ENCODE measurements at regions not wholly inside any gene's neighbourhood (a gene's known extent, or its start where the extent isn't known, plus 50 kb on each side); places are given as distances from the start of the nearest gene placed in this dataset.

DNA sequence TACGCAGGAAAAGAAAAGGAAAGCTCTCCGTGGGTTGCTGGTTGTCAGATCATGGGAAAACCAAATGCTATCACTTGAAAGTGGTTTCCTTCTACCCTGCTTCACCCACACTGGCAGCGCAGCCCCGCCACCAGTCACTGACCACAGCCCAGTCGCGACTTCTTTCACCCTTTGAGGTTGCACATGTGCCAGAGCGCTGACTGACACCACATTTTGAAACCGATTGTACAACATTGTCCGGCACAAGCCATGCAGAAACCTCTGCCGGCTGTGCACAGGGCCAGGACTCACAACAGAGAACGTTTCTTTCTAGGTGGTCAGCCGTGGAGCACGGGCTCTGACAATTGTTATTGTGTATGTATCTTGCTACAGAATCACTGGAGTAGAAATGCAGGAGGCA lies 827.2 kb upstream of the POU3F3 start:
- Histone ChIP-seq H3K4me3 (no peak overlapping the region), H3K27ac (no peak overlapping the region), H3K36me3 (no peaks in the 10 kb centered on the region), H3K9me3 (no peaks in the 10 kb centered on the region), H3K27me3 (no peaks in the 10 kb centered on the region), H3K4me1 (no peaks in the 10 kb centered on the region)
- TF ChIP-seq POLR2A (IDR thresholded peaks at IDR 0.05): no peak
- TF ChIP-seq, protein P1, sequence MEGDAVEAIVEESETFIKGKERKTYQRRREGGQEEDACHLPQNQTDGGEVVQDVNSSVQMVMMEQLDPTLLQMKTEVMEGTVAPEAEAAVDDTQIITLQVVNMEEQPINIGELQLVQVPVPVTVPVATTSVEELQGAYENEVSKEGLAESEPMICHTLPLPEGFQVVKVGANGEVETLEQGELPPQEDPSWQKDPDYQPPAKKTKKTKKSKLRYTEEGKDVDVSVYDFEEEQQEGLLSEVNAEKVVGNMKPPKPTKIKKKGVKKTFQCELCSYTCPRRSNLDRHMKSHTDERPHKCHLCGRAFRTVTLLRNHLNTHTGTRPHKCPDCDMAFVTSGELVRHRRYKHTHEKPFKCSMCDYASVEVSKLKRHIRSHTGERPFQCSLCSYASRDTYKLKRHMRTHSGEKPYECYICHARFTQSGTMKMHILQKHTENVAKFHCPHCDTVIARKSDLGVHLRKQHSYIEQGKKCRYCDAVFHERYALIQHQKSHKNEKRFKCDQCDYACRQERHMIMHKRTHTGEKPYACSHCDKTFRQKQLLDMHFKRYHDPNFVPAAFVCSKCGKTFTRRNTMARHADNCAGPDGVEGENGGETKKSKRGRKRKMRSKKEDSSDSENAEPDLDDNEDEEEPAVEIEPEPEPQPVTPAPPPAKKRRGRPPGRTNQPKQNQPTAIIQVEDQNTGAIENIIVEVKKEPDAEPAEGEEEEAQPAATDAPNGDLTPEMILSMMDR (IDR thresholded peaks at IDR 0.05): no peak
- no peak for DNase-seq
- intact Hi-C loops (cut with DNase I; ENCODE audit: low total_unique reads): no loop called here

DNA sequence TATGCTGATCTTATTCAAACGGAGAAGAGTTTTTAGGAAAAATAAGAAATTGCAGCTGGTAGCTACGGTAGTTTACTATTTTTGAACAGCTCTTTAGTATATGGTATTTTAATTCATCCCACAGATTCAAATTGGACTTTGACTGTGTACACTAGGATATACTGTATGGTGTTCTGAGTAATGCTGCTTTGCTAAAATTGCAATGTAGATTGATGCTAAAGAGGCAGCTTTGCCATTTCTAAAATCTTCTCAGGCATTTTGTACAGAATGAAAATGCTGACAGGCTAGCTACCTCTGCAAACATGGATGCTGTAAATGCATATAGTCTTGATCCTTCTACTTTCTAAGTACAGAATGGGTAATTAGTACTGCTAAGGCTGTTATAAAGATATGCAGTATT lies 826.6 kb upstream of the POU3F3 start:
- no peaks in the 10 kb centered on the region for H3K36me3 ChIP-seq
- DNase-seq: no peak
- H3K4me3 ChIP-seq: no peak overlapping the region
- intact Hi-C loops (cut with DNase I; ENCODE audit: low total_unique reads): no loop called here
- TF ChIP-seq POLR2A (IDR thresholded peaks at IDR 0.05): no peak
- TF ChIP-seq, protein P1 (IDR thresholded peaks at IDR 0.05): no peak
- no peak overlapping the region for H3K27ac ChIP-seq
- H3K4me1 ChIP-seq: no peaks in the 10 kb centered on the region
- no peaks in the 10 kb centered on the region for H3K9me3 ChIP-seq
- H3K27me3 ChIP-seq: no peaks in the 10 kb centered on the region

DNA sequence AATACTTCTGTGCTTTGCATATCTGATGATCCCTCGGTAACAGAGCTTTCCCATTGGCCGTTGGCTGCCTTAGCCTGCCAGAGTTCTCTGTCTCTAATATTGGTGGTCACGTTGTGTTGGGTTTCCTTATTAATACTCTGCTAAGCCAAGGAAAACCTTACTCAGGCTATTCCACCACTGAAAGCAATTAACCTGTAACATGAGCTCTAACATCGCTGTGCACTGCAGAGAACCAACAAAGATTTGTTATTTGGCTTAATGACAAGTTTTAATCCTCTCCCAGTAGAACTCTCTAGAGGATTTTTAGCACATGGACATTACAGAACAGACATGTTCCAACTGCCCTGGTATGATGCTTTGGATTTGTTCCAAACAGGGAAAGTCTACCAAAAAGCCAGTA lies 825.9 kb upstream of the POU3F3 start:
- no peak for TF ChIP-seq POLR2A (IDR thresholded peaks at IDR 0.05)
- TF ChIP-seq, protein P1 (IDR thresholded peaks at IDR 0.05): no peak
- Histone ChIP-seq H3K4me3 (no peak overlapping the region), H3K27me3 (no peaks in the 10 kb centered on the region), H3K9me3 (no peaks in the 10 kb centered on the region), H3K36me3 (no peaks in the 10 kb centered on the region), H3K27ac (no peak overlapping the region), H3K4me1 (no peaks in the 10 kb centered on the region)
- intact Hi-C loops (cut with DNase I; ENCODE audit: low total_unique reads): no loop called here
- no peak for DNase-seq

DNA sequence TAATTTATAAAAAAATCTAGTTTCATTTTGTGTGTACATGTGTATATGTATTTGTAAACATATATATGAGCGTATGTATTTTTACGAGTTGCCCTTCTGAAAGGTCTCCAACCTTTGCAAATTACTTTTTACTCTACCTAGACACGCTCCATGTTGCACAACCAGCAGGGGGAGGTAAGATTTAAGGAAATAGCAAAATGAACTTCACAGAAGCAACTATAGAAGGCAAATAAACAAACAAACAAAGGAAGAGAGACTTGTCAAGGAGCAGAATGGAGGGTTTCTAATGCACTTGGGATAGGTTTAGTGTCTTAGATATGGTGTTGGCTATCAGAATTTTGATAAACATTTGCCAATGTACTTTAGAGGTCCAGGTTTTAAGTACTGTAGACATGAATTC lies 820.5 kb upstream of the POU3F3 start:
- no peaks in the 10 kb centered on the region for H3K27me3 ChIP-seq
- no peak for DNase-seq
- TF ChIP-seq, protein P1 (IDR thresholded peaks at IDR 0.05): no peak
- TF ChIP-seq POLR2A (IDR thresholded peaks at IDR 0.05): no peak
- intact Hi-C loops (cut with DNase I; ENCODE audit: low total_unique reads): no loop called here
- no peak overlapping the region for H3K27ac ChIP-seq
- no peaks in the 10 kb centered on the region for H3K9me3 ChIP-seq
- H3K4me3 ChIP-seq: no peak overlapping the region
- no peaks in the 10 kb centered on the region for H3K36me3 ChIP-seq
- no peaks in the 10 kb centered on the region for H3K4me1 ChIP-seq

DNA sequence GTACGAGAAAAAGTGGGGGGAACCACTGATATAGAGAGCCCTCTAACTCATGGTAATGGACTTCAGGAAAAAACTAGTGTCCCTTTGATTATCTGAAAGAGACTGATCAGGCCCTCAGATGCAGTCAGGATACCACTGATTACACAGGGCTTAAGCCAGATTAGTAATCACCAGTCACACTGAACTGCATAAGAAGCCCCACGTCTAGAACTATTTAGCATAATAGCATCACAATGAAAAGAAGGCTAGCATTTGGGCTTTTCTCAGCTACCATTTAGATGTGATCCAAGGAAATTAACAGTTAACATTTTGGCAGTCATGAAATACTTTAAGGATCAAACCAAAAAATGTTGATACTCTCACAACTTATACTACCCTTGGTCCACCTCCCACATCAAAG lies 813.1 kb upstream of the POU3F3 start:
- intact Hi-C loops (cut with DNase I; ENCODE audit: low total_unique reads): no loop called here
- no peaks in the 10 kb centered on the region for H3K27me3 ChIP-seq
- TF ChIP-seq, protein P1 (IDR thresholded peaks at IDR 0.05): no peak
- no peak for TF ChIP-seq POLR2A (IDR thresholded peaks at IDR 0.05)
- no peaks in the 10 kb centered on the region for H3K4me1 ChIP-seq
- H3K36me3 ChIP-seq: no peaks in the 10 kb centered on the region
- no peak overlapping the region for H3K4me3 ChIP-seq
- H3K27ac ChIP-seq: no peak overlapping the region
- DNase-seq: no peak
- no peaks in the 10 kb centered on the region for H3K9me3 ChIP-seq

All from uterus (tissue), 3 donors.